Neutrophil (primary cell): ENCODE measurements at regions not wholly inside any gene's neighbourhood (a gene's known extent, or its start where the extent isn't known, plus 50 kb on each side); places are given as distances from the start of the nearest gene placed in this dataset.

Experiments
- H3K27ac ChIP-seq: fragments of 200-600 bp; sonication (generic); 2 replicates; pipeline ENCODE4 v1.5.1; 2016; ENCODE audit warnings: mild to moderate bottlenecking, moderate library complexity
- H3K27me3 ChIP-seq: fragments of 200-600 bp; sonication (generic); 2 replicates; pipeline ENCODE4 v1.6.0; 2016; ENCODE audit warnings: mild to moderate bottlenecking
- H3K36me3 ChIP-seq: fragments of 200-600 bp; sonication (generic); 2 replicates; pipeline ENCODE4 v1.5.1; 2017
- H3K4me1 ChIP-seq, 2 experiments: fragments of 200-600 bp in 1 of 2; sonication (generic) in 1 of 2; 1 replicate in 1 of 2; 2 replicates in 1 of 2; pipeline versions ENCODE4 v1.5.1 to v1.6.1; 2013 to 2016; ENCODE audit warnings: low read depth in 1 of 2, low read length in 1 of 2, mild to moderate bottlenecking in 1 of 2, moderate library complexity in 1 of 2; ENCODE audit not compliant: control insufficient read depth in 1 of 2, insufficient read depth in 1 of 2
- H3K4me3 ChIP-seq, 2 experiments: fragments of 200-600 bp in 1 of 2; sonication (generic) in 1 of 2; 1 replicate in 1 of 2; 2 replicates in 1 of 2; pipeline ENCODE4 v1.5.1; 2013 to 2016; ENCODE audit warnings: low read depth in 1 of 2, low read length in 1 of 2, mild to moderate bottlenecking in 1 of 2, moderate library complexity in 1 of 2
- H3K9me3 ChIP-seq: fragments of 200-600 bp; sonication (generic); 2 replicates; pipeline ENCODE4 v1.5.1; 2016
- TF ChIP-seq, protein P1 (sequence below): fragments of 200-600 bp; sonication (generic); IDR thresholded peaks from 2 replicates; pipeline ENCODE4 v1.5.1; 2016; ENCODE audit warnings: antibody characterized with exemption

DNA sequence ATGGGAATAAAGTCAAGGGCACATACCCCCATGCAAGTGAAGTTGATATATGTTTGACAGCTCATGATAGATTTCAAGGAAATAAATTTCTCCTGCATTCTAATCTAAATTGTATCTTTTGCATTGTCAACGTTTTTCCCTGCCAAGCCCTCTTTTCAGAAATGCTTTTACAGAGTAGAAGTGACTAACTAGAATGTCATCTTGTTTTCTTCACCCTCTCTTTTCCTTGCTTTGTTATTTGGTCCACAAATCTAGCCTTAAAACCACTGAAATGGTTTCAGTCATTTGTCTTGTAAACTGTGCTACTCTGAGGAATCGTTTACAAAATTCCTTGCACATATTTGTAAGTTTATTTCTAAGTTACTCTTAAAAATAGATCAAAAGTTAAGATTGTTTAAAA lies 600.8 kb upstream of the CXADR start:
- H3K36me3 ChIP-seq = no peaks in the 10 kb centered on the region
- H3K27me3 ChIP-seq = no peaks in the 10 kb centered on the region
- H3K9me3 ChIP-seq = no peaks in the 10 kb centered on the region
- no peaks in the 10 kb centered on the region for H3K4me1 ChIP-seq
- H3K27ac ChIP-seq = no peak overlapping the region
- H3K4me3 ChIP-seq = no peak overlapping the region
- TF ChIP-seq, protein P1, sequence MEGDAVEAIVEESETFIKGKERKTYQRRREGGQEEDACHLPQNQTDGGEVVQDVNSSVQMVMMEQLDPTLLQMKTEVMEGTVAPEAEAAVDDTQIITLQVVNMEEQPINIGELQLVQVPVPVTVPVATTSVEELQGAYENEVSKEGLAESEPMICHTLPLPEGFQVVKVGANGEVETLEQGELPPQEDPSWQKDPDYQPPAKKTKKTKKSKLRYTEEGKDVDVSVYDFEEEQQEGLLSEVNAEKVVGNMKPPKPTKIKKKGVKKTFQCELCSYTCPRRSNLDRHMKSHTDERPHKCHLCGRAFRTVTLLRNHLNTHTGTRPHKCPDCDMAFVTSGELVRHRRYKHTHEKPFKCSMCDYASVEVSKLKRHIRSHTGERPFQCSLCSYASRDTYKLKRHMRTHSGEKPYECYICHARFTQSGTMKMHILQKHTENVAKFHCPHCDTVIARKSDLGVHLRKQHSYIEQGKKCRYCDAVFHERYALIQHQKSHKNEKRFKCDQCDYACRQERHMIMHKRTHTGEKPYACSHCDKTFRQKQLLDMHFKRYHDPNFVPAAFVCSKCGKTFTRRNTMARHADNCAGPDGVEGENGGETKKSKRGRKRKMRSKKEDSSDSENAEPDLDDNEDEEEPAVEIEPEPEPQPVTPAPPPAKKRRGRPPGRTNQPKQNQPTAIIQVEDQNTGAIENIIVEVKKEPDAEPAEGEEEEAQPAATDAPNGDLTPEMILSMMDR = no peak

- H3K27ac ChIP-seq = no peak overlapping the region
- no peak overlapping the region for H3K4me3 ChIP-seq
- TF ChIP-seq, protein P1 = no peak
These were observed 599.8 kb upstream of the CXADR start for GRCh38 chr21:16913010-16913409.

GRCh38 chr21:16928439-16928838 lies 584.4 kb upstream of the CXADR start:
- TF ChIP-seq, protein P1 = no peak
- no peaks in the 10 kb centered on the region for H3K4me1 ChIP-seq
- H3K27me3 ChIP-seq = no peaks in the 10 kb centered on the region
- H3K36me3 ChIP-seq = no peaks in the 10 kb centered on the region
- H3K27ac ChIP-seq = no peak overlapping the region
- no peak overlapping the region for H3K4me3 ChIP-seq
- H3K9me3 ChIP-seq = no peaks in the 10 kb centered on the region

More at GRCh38 chr21:16913010-16913409, 599.8 kb upstream of the CXADR start:
- no peaks in the 10 kb centered on the region for H3K27me3 ChIP-seq
- no peaks in the 10 kb centered on the region for H3K36me3 ChIP-seq
- H3K4me1 ChIP-seq = no peaks in the 10 kb centered on the region
- H3K9me3 ChIP-seq = no peaks in the 10 kb centered on the region

GRCh38 chr21:16932314-16932713 lies 580.5 kb upstream of the CXADR start:
- no peaks in the 10 kb centered on the region for H3K27me3 ChIP-seq
- no peak overlapping the region for H3K27ac ChIP-seq
- TF ChIP-seq, protein P1 = no peak
- H3K9me3 ChIP-seq = no peaks in the 10 kb centered on the region
- no peaks in the 10 kb centered on the region for H3K4me1 ChIP-seq
- H3K4me3 ChIP-seq = no peak overlapping the region
- H3K36me3 ChIP-seq = no peaks in the 10 kb centered on the region

GRCh38 chr21:16942703-16943102 lies 570.1 kb upstream of the CXADR start:
- Histone ChIP-seq H3K27me3 (no peaks in the 10 kb centered on the region), H3K4me3 (no peak overlapping the region), H3K4me1 (no peaks in the 10 kb centered on the region), H3K9me3 (no peaks in the 10 kb centered on the region), H3K27ac (no peak overlapping the region), H3K36me3 (no peaks in the 10 kb centered on the region)
- TF ChIP-seq, protein P1 = no peak

GRCh38 chr21:16943231-16943630 lies 569.6 kb upstream of the CXADR start:
- TF ChIP-seq, protein P1 = no peak
- H3K4me1 ChIP-seq = no peaks in the 10 kb centered on the region
- no peak overlapping the region for H3K4me3 ChIP-seq
- H3K36me3 ChIP-seq = no peaks in the 10 kb centered on the region
- no peaks in the 10 kb centered on the region for H3K9me3 ChIP-seq
- H3K27me3 ChIP-seq = no peaks in the 10 kb centered on the region
- no peak overlapping the region for H3K27ac ChIP-seq
